Activated CD8-positive, alpha-beta memory T cell treated with anti-CD3 and anti-CD28 coated beads for 36 hours (primary cell): ENCODE measurements at regions not wholly inside any gene's neighbourhood (a gene's known extent, or its start where the extent isn't known, plus 50 kb on each side); places are given as distances from the start of the nearest gene placed in this dataset.

Experiments
- CTCF ChIA-PET: fragments of 350-600 bp; sonication (Branson Sonifier 250); formaldehyde crosslinking; loops from one replicate; lab custom pipeline; 2021; ENCODE audit warnings: antibody characterized with exemption; lab: Charles Lee
- POLR2A ChIA-PET: fragments of 350-600 bp; sonication (Branson Sonifier 250); formaldehyde crosslinking; loops from one replicate; lab custom pipeline; 2021; ENCODE audit warnings: antibody characterized with exemption; lab: Charles Lee

DNA sequence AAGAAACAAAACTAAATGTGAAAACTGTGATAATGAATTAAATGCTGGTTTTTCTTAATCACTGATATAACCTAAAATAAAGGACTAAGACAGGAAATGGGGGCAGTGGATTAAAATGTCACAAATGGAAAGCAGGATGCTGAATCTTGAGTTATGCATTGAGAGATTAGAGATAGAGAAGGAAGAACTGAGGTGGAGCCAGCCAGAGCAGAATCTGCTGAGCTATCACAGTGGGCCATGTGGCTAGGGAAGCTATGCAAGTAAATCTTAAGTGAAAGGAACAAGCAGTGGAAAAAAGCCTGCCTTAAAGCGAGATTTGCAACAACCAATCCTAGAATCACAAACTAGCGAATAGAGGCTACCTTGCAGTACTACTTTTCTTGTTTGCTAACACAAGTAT is 188.5 kb upstream of the RASA1 start:
- ChIA-PET CTCF (no interaction called here), POLR2A (no interaction called here)

DNA sequence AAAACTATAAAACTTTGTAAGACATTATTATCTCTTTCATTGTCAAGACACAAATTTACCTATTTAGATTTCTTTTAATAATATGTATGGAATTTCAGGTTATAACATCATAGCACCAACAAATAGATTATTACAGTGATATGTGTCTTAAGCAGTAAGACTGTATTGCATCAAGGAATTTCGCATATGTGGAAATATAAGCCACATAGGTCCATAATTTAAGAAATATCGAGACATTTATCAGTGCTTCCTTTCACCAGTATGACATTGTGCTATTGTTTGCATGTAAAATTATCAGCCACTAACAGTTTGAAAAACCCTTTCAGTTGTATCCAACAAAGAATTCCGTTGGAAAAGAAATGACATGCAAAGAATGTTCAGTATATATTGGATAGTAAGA is 186.7 kb upstream of the RASA1 start:
- POLR2A ChIA-PET, result no interaction called here
- CTCF ChIA-PET, result no interaction called here

DNA sequence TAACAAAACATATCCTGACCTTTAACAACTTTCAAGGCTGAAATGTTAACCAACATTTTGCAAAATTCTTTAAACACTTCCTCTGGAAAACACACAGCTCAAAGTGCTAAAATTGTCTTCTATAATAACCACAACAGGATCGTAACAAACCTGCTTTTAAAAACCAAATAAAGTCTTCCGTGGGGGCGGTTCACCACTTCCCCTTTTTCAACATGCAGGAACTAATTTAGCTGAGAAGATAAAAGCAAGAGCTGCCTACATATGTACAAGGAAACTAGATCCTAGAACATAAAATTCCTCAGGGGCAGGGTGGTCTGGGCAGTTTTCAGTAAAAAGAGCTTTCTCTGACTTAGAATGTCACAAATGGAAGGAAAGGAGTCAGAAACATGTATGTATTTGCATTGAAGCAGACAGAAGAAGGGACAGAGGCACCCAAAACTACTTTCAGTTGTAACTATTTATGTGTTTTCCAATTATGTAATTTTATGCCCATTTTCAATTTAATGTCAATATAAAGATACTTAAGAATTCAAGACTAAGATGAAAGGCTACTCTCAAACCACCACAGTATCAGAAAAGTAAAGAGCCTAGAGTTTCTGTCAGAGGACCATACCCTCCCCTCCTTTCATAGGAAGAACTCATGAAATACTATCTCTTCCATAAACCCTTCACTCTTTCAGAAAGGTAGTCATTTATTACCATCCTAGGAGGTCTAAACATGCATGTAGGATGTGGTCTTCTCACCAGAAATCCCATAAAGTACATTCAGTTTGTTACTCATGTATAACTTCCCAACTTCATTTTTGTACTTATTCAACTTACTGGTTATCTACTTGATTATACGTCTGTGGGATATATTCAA is 185.9 kb upstream of the RASA1 start:
- POLR2A ChIA-PET, result no interaction called here
- CTCF ChIA-PET, result no interaction called here

DNA sequence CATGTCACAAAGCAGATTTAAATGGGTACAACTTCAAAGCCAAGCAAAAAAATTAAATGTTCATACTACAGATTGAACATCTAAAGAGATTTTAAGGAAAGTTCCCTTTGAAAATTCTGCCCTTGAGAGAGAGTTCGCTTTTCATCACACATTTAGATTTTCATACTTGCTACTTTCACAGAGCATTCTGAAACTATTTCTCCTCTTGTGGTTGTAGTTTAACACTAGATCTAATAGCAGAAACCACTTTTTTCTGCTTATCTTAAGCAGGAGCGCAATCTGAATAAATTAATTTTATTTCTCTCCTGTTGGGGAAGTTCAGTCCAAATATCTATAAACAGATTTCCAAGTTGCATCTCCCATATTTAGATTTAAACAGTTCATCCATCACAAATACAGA is 173.3 kb upstream of the RASA1 start:
- ChIA-PET CTCF (no interaction called here), POLR2A (no interaction called here)

DNA sequence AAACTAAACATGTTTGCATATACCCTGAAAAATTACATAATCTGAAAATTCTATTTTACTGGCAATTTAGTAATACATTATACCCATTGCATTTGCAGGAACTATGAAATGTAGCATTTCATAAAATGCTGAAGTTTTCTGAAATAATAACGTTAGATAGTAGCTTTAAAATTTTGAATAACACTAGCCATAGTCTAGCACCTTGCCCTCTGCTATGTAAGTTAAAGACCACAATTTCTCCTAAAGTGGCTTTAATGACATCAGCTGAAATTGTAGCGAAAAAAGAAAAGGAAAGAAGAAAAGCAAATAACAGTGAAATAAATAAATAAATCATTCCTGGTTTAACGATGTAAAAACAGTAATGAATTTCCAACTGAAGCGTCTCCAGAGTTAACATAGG is 172.8 kb upstream of the RASA1 start:
- ChIA-PET CTCF (no interaction called here), POLR2A (no interaction called here)

DNA sequence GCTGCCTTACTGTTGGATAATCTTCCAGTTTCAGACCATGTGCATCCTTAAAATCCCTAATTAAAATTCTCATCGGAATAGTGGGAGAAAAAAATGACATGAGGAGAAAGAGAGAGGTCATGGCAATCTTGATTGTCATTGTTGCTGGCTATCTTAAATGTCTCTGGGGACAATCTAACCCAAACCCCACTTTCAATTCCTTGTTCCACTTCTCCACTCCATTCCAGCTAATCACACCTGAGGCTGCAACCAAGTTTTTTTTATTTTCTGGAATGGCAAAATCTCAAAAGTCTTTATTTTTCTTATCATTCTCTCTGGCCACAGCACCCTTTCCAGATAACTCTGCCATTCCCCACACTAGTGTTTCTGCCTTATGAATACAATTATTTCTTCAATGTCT is 171.9 kb upstream of the RASA1 start:
- CTCF ChIA-PET, result no interaction called here
- POLR2A ChIA-PET, result no interaction called here

DNA sequence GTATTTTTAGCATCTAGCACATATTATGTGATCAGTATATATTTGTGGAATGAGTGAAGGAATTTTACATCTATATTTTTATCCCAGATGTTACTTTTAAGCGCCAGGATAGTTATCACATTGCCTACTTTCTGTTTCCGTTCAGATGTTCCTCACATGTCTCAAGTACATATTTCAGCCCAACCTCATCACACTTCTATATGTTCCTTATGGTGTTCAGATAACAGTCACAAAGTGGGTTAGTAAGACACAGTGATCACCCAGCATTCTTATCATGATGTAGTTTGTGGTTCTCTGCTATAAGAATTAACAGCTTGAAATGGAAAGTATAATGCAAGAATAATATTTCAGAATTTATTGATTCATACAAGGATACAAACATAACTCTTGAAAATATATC is 170.0 kb upstream of the RASA1 start:
- POLR2A ChIA-PET, result no interaction called here
- CTCF ChIA-PET, result no interaction called here

DNA sequence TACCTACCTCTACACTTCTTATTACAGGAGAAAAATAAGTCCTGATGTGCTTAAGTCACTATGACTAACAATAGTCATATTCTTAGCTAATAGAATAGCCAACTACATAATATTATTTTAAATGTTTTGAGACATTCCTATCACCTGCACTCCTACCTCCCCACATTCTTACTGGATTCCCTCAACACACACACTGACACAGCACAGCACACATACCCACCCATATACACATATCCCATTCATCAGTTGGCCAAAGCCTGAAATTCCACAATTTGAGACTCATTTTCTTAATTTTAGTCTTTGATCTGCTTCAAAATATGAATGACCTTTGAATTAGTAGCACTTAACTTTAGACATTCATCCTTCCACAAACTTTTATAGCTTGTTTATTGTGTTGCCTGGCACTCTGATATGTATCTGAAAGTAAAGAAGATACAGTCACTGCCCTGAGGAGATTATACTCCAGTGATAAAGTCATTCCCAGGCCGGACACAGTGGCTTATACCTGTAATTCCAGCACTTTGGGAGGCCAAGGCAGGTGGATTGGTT is 168.3 kb upstream of the RASA1 start:
- POLR2A ChIA-PET, result no interaction called here

DNA sequence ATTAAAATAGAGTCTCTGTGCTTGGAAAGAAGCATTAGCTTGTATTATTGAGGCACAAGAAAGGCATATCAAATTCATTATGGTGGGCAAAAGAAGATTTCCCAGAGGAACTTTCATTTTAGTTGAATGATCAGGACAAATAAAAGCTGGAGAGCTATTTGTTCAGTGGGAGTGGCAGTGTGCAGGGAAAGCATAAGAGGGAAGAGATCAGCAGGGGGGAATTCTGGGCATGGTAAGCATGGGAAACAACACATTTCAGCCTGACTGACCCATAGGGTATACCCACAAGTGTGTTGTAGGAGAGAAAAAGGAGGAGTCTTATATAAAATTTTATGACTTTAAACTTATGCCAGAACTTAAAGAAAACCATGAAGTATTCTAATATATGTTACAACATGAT is 167.7 kb upstream of the RASA1 start:
- ChIA-PET POLR2A (no interaction called here), CTCF (no interaction called here)

More for the DNA sequence above, 168.3 kb upstream of the RASA1 start:
- CTCF ChIA-PET, result no interaction called here

DNA sequence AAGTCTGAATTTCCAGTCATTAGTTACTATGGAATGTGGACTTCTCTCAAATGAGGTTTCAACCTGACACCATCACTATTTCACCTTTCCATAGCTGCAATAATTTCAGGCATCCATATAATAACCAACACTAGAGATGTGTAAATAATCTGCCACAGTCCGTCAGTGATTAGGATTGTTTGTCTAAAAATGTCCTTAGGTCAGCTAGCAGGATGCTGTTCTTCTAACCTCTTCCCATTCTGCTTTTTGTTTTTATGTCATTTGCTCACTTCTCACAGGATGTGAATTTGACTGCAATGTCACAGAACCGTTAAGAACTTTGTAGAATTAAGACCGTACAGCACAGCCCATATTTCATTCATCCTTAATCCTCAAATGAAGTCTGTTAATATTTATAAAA is 166.4 kb upstream of the RASA1 start:
- ChIA-PET POLR2A (no interaction called here), CTCF (no interaction called here)

DNA sequence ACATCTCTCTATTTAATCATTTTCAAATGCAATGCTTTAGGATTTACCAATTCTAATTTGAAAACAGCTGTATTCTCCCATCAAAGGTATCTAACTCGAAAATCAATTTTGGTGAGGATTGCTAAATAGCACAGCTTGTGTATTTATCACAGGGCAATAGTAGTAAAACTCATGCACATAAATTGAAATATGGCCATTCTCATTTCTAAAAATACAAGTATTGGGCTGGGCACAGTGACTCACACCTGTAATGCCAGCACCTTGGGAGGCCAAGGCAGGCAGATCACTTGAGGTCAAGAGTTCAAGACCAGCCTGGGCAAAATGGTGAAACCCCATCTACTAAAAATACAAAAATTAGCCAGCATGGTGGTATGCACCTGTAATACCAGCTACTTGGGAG is 164.8 kb upstream of the RASA1 start:
- CTCF ChIA-PET, result no interaction called here
- POLR2A ChIA-PET, result no interaction called here

DNA sequence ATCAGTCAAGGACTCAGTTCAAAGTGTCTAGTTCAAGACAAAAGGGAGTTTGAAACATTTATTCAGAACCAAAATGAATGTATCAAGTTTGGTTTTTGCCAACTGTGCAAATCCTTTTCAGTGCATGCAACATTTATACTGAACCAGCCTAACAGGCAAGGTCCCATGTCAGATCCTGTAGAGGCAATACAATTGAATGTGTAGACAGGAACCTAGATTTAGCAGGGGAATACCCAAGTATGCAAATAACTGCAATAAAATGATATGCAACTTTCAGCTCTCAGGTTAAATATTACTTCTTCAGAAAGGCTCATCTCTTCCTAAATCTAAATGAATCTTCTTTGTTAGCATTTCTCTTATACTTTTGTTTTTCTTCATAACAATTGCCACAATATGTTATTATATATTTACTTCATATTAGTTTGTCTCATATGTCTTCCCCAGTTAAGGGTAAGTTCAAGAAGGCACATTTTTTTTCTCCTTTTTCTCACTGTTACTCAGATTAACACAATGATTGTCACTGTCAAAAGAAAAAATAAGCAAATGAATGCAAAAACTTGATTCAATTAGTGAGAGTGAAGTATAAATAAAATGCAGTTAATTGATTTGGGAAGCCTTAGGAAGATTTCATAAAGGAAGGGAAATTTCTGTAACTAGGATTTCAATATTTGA is 163.9 kb upstream of the RASA1 start:
- ChIA-PET CTCF (no interaction called here), POLR2A (no interaction called here)

DNA sequence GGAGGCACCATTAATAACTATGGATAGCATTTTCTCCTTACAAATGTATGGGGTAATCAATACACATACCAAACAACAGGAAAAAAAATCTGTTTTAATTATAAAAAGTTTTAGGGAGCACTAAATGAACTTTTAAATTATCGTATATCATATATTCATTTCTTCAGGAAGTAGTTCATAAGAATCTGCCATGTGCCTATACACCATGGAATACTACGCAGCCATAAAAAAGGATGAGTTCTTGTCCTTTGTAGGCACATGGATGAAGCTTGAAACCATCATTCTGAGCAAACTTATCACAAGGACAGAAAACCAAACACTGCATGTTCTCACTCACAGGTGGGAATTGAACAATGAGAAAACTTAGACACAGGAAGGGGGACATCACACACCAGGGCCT is 162.1 kb upstream of the RASA1 start:
- POLR2A ChIA-PET, result no interaction called here
- CTCF ChIA-PET, result no interaction called here

DNA sequence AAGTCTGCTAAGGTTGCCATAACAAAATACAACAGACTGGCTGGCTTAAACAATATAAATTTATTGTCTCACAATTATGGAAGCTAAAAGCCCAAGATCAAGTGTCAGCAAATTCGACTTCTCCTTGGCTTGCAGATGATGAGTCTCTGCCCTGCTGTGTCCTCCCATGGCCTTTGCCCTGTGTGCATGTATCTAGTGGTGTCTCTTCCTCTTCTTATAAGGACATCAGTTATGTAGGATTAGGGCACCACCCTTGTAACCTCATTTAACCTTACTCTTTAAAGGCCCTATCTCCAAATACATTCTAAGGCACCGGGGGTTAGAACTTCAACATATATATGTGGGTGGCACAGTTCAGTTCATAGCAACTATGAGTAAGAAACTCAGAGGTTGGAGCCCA is 157.9 kb upstream of the RASA1 start:
- ChIA-PET CTCF (no interaction called here), POLR2A (no interaction called here)

DNA sequence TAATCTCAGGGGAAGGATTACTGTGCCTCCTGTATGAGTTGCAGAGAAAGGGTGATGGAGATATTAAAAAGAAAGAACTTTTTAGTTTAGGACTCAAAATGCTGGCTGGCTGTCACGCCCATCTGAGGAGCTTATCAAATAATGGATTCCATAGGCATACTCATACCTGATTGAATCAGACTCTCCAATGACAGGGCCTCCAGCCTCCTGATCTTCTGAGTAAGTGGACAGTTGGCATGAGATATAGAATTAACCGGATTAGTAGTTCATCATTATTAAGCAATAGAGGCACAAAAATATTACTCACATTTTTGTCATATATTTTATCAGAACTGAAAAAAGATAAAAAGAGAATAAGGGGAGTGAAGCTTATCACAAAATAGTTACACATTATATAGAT is 157.0 kb upstream of the RASA1 start:
- ChIA-PET POLR2A (no interaction called here), CTCF (no interaction called here)

DNA sequence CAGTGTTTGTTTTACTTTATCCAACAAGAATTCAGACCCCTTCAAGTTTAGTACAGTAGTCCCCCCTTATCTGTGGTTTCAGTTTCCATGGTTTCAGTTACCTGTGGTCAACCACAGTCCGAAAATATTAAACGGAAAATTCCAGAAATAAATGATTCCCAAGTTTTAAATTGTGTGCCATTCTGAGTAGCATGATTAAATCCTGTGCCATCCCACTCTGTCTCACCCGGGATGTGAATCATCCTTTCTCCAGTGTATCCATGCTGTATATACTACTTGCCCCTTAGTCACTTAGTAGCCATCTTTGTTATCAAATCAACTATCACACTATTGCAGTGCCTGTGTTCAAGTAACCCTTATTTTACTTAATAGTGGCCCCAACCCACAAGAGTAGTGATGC is 153.8 kb upstream of the RASA1 start:
- CTCF ChIA-PET, result no interaction called here
- POLR2A ChIA-PET, result no interaction called here

DNA sequence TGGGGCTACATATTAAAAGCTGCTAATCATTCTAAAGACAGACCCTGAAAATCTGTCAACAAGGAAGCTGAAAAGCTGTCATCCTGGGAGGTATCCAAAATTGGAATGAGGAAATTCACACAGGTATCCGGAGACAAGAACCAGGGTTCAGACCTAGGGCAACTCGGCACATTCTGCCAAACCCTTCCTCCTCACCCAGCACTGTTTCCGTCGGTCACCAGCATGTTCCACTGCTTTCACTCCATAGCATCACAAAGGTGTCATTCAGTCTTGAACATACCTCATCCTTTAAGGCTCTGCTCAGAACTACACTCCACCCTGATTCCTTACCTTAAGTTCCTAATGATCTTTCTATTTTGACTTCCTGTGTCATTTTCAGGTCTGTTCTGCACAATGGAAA is 153.1 kb upstream of the RASA1 start:
- POLR2A ChIA-PET, result no interaction called here

DNA sequence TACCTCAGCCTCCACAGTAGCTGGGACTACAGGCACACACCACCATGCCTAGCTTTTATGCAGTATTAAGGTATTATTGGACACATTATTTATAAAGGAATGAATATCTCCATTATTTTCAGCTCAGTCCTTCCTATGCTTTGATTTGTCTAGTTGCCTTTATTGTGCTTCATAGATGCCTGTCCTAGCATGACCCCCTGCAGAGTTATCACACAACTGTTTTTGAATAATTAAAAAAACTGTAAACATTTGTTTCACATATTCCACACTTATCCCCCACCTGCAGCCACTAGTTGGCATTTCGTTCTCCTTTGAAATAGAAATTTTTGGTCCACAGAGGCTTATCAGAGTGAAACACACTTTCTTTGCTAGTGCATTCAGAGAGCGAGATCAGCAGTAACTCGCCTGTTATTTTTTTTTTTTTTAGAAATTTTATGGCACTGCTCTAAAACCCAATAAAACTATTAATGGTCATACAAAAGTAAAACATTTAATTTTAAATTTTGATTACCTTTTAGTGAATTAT is 151.8 kb upstream of the RASA1 start:
- ChIA-PET POLR2A (no interaction called here), CTCF (no interaction called here)

More for the DNA sequence above, 153.1 kb upstream of the RASA1 start:
- CTCF ChIA-PET, result no interaction called here

DNA sequence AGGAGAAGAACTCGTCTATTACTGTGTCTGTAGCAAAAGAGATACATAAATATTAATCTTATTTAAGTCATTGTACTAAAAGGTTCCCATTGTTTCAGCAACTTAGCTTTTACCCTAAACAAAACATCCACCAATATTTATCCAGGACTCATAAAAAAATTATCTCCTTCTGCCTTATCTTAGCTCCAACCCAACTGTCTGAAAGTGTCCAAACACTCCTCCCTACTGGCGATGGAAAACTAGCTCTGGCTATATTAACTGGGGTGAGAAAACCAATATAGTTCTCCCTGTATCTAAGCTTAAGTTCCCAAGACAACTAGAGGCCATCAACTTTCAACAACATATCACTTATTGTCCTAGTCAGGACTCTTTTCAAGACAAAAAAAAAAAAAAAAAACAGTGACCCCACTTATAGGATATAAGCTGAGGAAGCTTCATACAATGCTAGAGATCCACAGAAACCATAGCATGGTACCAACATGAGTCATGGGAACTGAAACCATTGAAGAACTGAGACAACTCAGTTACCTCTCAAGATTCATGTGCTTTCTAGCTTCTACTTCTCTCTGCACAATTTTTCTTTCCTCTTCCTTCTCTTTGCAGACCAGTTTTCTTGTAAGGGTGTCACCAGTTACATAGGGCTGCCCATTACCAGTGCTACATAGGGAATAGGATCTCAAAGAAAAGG is 150.7 kb upstream of the RASA1 start:
- ChIA-PET POLR2A (no interaction called here), CTCF (interaction anchor here (0.7 to 1.7 kb wide), 3 partner anchors 10 to 295 kb away, joined by 3 to 10 read pairs (median 3); no protein-coding TSS in a partner anchor)

DNA sequence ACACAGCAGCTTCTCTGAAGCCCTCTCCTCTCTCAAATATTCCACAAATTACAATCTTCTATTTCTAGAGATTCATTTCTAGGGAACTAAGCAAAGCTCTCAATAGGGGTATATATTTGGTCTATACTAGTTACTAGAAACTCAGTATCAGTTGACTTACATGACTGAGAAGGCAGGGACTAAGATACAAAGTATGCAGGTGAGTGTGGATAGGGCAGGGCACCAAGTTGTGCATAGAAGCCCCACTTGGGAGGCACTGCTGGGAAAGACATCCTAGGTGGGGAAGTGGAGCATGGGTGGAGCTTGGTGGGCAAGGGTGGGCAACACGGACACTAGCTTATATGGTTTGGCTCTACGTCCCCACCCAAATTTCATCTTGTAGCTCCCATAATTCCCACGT is 148.1 kb upstream of the RASA1 start:
- ChIA-PET POLR2A (no interaction called here), CTCF (no interaction called here)
